T-cell (primary cell): ENCODE measurements at regions not wholly inside any gene's neighbourhood (a gene's known extent, or its start where the extent isn't known, plus 50 kb on each side); places are given as distances from the start of the nearest gene placed in this dataset.

Source experiments
- ATAC-seq, 4 experiments: fragments of 200-7000 bp in 3 of 4; fragments of 150-1000 bp in 1 of 4; cut with Tn5 transposase; replicated peaks in 1 of 4; 1 replicate in 3 of 4; 2 replicates in 1 of 4; pipeline ENCODE4 v1.10.0; 2021; ENCODE audit warnings: moderate library complexity in 3 of 4, mild to moderate bottlenecking in 2 of 4, moderate number of reproducible peaks in 1 of 4
- CTCF ChIA-PET, 2 donors: fragments of 300-600 bp; sonication (Branson Sonifier 250); formaldehyde crosslinking; loops; one replicate each; lab custom pipeline; 2022; ENCODE audit warnings: antibody characterized with exemption in 2 of 2; lab: Charles Lee
- POLR2A ChIA-PET, 2 donors: fragments of 300-600 bp; sonication (Branson Sonifier 250); formaldehyde crosslinking; loops; one replicate each; lab custom pipeline; 2022; ENCODE audit warnings: antibody characterized with exemption in 2 of 2; lab: Charles Lee
- DNase-seq, 35 experiments: peaks; one replicate each; pipeline versions ENCODE4 v3.0.0 to v3.0.0-alpha.2; 2013 to 2023
- H3K27ac ChIP-seq: one replicate; pipeline ENCODE4 v1.5.1; 2013; ENCODE audit warnings: low read length
- H3K27me3 ChIP-seq, 2 experiments: replicated peaks in 1 of 2; 1 replicate in 1 of 2; 2 replicates in 1 of 2; pipeline versions ENCODE4 v1.6.1 to v1.7.0; 2013; ENCODE audit warnings: low read length in 1 of 2, mixed read lengths in 1 of 2; ENCODE audit not compliant: control insufficient read depth in 2 of 2, insufficient read depth in 2 of 2; ENCODE audit errors: extremely low read depth in 1 of 2
- H3K36me3 ChIP-seq, 2 donors: 1 replicate in 1 of 2; 2 replicates in 1 of 2; pipeline versions ENCODE4 v1.6.1 to v1.7.0; 2013; ENCODE audit warnings: low read length in 1 of 2; ENCODE audit not compliant: control insufficient read depth in 2 of 2, insufficient read depth in 1 of 2; ENCODE audit errors: extremely low read depth in 1 of 2
- H3K4me1 ChIP-seq, 2 experiments: 1 replicate in 1 of 2; 2 replicates in 1 of 2; pipeline versions ENCODE4 v1.6.1 to v1.7.0; 2013; ENCODE audit warnings: low read length in 2 of 2, mixed read lengths in 1 of 2; ENCODE audit not compliant: insufficient read depth in 2 of 2, control insufficient read depth in 1 of 2; ENCODE audit errors: extremely low read depth in 1 of 2
- H3K4me3 ChIP-seq, 2 donors: 1 replicate in 1 of 2; 2 replicates in 1 of 2; pipeline versions ENCODE4 v1.5.1 to v1.7.0; 2013; ENCODE audit warnings: mild to moderate bottlenecking in 2 of 2, low read length in 1 of 2, moderate library complexity in 1 of 2; ENCODE audit not compliant: control insufficient read depth in 1 of 2; ENCODE audit errors: extremely low read depth in 1 of 2
- H3K9me3 ChIP-seq: 2 replicates; pipeline ENCODE4 v1.7.0; 2013
- H3K27ac Mint-ChIP-seq, 2 donors: one replicate each; pipeline ENCODE4 v1.8.0; 2020 to 2021; ENCODE audit warnings: mild to moderate bottlenecking in 2 of 2, mixed read lengths in 2 of 2
- H3K27me3 Mint-ChIP-seq, 2 donors: one replicate each; pipeline ENCODE4 v1.8.0; 2021 to 2022; ENCODE audit warnings: mixed read lengths in 2 of 2
- H3K36me3 Mint-ChIP-seq: one replicate; pipeline ENCODE4 v1.8.0; 2021; ENCODE audit warnings: mixed read lengths
- H3K4me1 Mint-ChIP-seq, 3 donors: one replicate each; pipeline ENCODE4 v1.8.0; 2020 to 2022; ENCODE audit warnings: mixed read lengths in 3 of 3, mild to moderate bottlenecking in 1 of 3
- H3K4me3 Mint-ChIP-seq, 3 donors: one replicate each; pipeline ENCODE4 v1.8.0; 2020 to 2022; ENCODE audit warnings: mild to moderate bottlenecking in 3 of 3, mixed read lengths in 3 of 3, moderate library complexity in 3 of 3
- H3K9me3 Mint-ChIP-seq, 3 donors: one replicate each; pipeline ENCODE4 v1.8.0; 2020 to 2022; ENCODE audit warnings: mixed read lengths in 3 of 3
- WGBS: methylation state at CpG from one replicate; pipeline ENCODE4 v1.1.5; 2013; ENCODE audit warnings: missing lambda C conversion rate; ENCODE audit not compliant: insufficient coverage; 5-methylcytosine and 5-hydroxymethylcytosine counted together

DNA sequence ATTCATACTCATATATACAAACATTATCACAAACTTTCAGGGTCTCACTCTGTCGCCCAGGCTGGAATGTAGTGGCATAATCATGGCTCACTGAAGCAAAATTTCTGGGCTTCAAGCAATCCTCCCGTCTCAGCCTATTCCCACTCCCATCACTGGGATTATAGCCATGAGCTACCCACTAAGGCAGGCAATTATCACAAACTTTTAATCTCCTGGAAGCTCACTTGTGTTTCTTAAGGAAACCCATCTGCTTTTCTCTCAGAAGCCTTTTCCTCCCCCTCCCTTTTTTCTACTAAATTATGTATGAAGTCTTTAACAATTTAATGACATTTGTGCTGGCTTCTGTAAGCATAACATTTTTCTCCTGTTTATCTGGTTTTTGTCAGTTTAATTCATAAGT, 170.5 kb downstream of the AREG start:
- DNase-seq (no peak), ATAC-seq (no peak)
- H3K9me3 ChIP-seq, result no peaks in the 10 kb centered on the region
- H3K27me3 Mint-ChIP-seq, result no peaks in the 10 kb centered on the region
- H3K27me3 ChIP-seq, result no peaks in the 10 kb centered on the region
- H3K4me1 Mint-ChIP-seq, result peaks cover 0 to 1% (median 0%) of the 10 kb centered on the region in 3 donors
- no peak overlapping the region for H3K27ac Mint-ChIP-seq
- H3K4me3 ChIP-seq, result no peak overlapping the region
- H3K9me3 Mint-ChIP-seq, result peaks cover 0 to 3% (median 0%) of the 10 kb centered on the region in 3 donors
- no peak overlapping the region for H3K4me3 Mint-ChIP-seq
- H3K27ac ChIP-seq, result no peak overlapping the region
- H3K36me3 Mint-ChIP-seq, result no peaks in the 10 kb centered on the region
- CTCF ChIA-PET, result interaction anchor here (0.5 to 1.2 kb wide), 3 partner anchors 10 to 1359 kb away, joined by 4 to 7 read pairs (median 6); no protein-coding TSS in a partner anchor
- POLR2A ChIA-PET, result no interaction called here
- WGBS, result 78% methylated on average over 2 of the region's 2 CpGs
- H3K36me3 ChIP-seq, result no peaks in the 10 kb centered on the region
- no peaks in the 10 kb centered on the region for H3K4me1 ChIP-seq

GRCh38 chr4:74618166-74618565, 173.2 kb downstream of the AREG start:
- Histone ChIP-seq H3K27me3 (no peaks in the 10 kb centered on the region), H3K4me1 (no peaks in the 10 kb centered on the region), H3K4me3 (no peak overlapping the region), H3K36me3 (no peaks in the 10 kb centered on the region), H3K27ac (no peak overlapping the region), H3K9me3 (no peaks in the 10 kb centered on the region)
- WGBS, result no CpG with 5 or more reads among the region's 1 CpG
- H3K4me1 Mint-ChIP-seq, result peaks cover 1 to 3% (median 1%) of the 10 kb centered on the region in 3 donors
- DNase-seq (no peak), ATAC-seq (no peak)
- no peak overlapping the region for H3K4me3 Mint-ChIP-seq
- CTCF ChIA-PET, result no interaction called here
- H3K9me3 Mint-ChIP-seq, result peaks cover 0 to 3% (median 0%) of the 10 kb centered on the region in 3 donors
- peaks cover 0 to under 1% of the 10 kb centered on the region in 2 donors for H3K27me3 Mint-ChIP-seq
- no peaks in the 10 kb centered on the region for H3K36me3 Mint-ChIP-seq
- POLR2A ChIA-PET, result no interaction called here
- no peak overlapping the region for H3K27ac Mint-ChIP-seq

GRCh38 chr4:74618659-74619058, 173.7 kb downstream of the AREG start:
- ATAC-seq (no peak), DNase-seq (no peak)
- WGBS, result 58% methylated on average over 1 of the region's 1 CpG
- no peak overlapping the region for H3K27ac ChIP-seq
- no peaks in the 10 kb centered on the region for H3K4me1 ChIP-seq
- H3K9me3 Mint-ChIP-seq, result peaks cover 0 to 3% (median 0%) of the 10 kb centered on the region in 3 donors
- POLR2A ChIA-PET, result no interaction called here
- CTCF ChIA-PET, result no interaction called here
- no peaks in the 10 kb centered on the region for H3K36me3 ChIP-seq
- no peak overlapping the region for H3K4me3 ChIP-seq
- no peaks in the 10 kb centered on the region for H3K9me3 ChIP-seq
- peaks cover 1 to 8% (median 4%) of the 10 kb centered on the region in 3 donors for H3K4me1 Mint-ChIP-seq
- no peak overlapping the region for H3K27ac Mint-ChIP-seq
- H3K4me3 Mint-ChIP-seq, result no peak overlapping the region
- peaks cover 0 to 3% of the 10 kb centered on the region in 2 donors for H3K27me3 Mint-ChIP-seq
- no peaks in the 10 kb centered on the region for H3K27me3 ChIP-seq
- no peaks in the 10 kb centered on the region for H3K36me3 Mint-ChIP-seq

DNA sequence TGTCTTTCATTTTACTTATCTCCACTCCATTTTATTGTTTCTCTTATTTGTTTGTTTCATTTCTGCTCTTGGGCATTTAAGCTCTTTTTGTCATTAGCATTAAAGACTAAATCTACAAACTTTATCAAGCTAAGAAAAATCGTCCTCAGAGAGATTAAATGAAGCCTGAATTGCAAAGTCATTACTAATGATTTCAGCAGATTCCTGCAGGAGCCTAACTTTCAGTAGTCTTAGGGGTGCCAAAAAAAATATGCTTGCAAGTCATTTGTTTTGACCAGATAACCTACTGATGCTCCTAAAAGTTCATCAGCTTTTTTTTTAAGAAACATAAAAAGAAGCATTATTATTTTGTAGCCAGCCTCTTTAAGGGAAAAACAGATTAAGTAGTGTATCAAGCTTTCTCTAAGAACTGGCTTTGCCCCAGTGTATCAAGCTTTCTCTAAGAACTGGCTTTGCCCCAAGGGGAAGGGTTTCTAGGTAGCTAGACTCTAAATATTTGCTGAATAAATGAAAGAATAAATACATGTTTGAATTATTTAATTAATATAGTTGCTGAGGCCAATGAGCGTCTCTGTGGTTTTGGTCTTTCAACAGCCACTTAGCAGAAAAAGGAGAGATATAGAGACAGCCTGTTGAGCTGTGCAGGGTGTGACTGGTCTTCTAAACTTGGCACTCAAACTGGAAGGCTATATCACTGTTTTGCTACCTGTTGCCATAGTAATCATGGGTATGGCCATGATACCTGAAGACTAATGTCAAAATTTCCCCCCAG, 174.2 kb downstream of the BTC start:
- Mint-ChIP-seq H3K36me3 (no peaks in the 10 kb centered on the region), H3K27ac (no peak overlapping the region), H3K9me3 (peaks cover 0 to 3% (median 0%) of the 10 kb centered on the region in 3 donors), H3K27me3 (peaks cover 0 to 3% of the 10 kb centered on the region in 2 donors), H3K4me1 (peaks cover 13 to 20% (median 13%) of the 10 kb centered on the region in 3 donors), H3K4me3 (no peak overlapping the region)
- Histone ChIP-seq H3K27ac (no peak overlapping the region), H3K9me3 (no peaks in the 10 kb centered on the region), H3K36me3 (no peaks in the 10 kb centered on the region), H3K4me1 (peaks cover 0 to under 1% of the 10 kb centered on the region in 2 experiments), H3K4me3 (no peak overlapping the region), H3K27me3 (no peaks in the 10 kb centered on the region)
- no peak for DNase-seq
- 100% methylated on average over 1 of the region's 2 CpGs for WGBS
- ATAC-seq, result no peak
- ChIA-PET POLR2A (interaction anchor here in 1 of 2 donors (0.7 kb wide), 1 partner anchor 9 kb away, joined by 4 read pairs; no protein-coding TSS in a partner anchor), CTCF (interaction anchor here in 1 of 2 donors (0.5 to 0.8 kb wide), 2 partner anchors 31 to 243 kb away, joined by 3 to 5 read pairs; no protein-coding TSS in a partner anchor)

DNA sequence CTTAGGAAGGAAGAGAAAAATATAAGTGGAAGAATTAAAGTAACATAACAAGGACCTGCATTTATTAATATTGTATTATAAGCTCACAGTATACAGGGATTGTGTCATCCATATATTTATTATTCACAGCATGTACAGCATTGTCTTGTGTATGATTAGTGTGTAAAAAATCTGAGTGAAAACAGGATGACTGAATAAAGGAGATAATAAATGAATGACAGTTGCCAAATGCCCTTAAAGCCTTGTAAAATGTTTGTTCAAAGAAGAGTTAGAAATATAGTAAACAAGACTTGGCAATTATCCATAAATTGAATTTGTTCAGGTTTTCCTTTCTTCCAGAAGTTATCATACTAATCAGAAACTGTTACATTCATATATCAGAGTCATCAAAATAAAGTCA, 172.7 kb downstream of the BTC start:
- Mint-ChIP-seq H3K36me3 (no peaks in the 10 kb centered on the region), H3K4me3 (no peak overlapping the region), H3K27ac (no peak overlapping the region), H3K27me3 (peaks cover 0 to 3% of the 10 kb centered on the region in 2 donors), H3K4me1 (peaks cover 22 to 32% (median 23%) of the 10 kb centered on the region in 3 donors), H3K9me3 (peaks cover 0 to 3% (median 0%) of the 10 kb centered on the region in 3 donors)
- Histone ChIP-seq H3K36me3 (no peaks in the 10 kb centered on the region), H3K9me3 (no peaks in the 10 kb centered on the region), H3K4me1 (peaks cover 0 to 14% of the 10 kb centered on the region in 2 experiments), H3K27ac (no peak overlapping the region), H3K4me3 (no peak overlapping the region), H3K27me3 (no peaks in the 10 kb centered on the region)
- ChIA-PET POLR2A (no interaction called here), CTCF (interaction anchor here in 1 of 2 donors (2.4 kb wide), 1 partner anchor 245 kb away, joined by 17 read pairs; no protein-coding TSS in a partner anchor)
- DNase-seq (no peak), ATAC-seq (no peak)

DNA sequence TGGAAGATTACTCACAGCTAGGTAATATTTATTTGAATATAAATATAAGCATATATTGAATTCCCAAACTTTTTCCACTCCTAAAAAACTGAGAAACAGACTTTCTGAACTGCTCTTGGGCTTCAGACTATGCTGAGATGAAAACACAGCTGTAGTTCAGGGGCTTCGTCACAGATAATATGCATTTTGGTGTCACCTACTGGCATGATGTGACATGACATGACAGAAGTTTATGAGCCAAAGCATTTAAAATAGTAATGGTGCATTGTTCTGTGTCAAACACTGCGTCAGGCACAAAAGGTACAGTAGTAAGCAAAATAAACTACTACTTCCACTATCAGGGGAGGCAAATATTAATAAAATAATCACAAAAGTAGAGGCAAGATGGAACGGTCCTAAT, 171.3 kb downstream of the BTC start:
- Mint-ChIP-seq H3K27me3 (peaks cover 0 to 3% of the 10 kb centered on the region in 2 donors), H3K4me1 (peaks cover 22 to 35% (median 23%) of the 10 kb centered on the region in 3 donors), H3K9me3 (no peaks in the 10 kb centered on the region), H3K27ac (no peak overlapping the region), H3K36me3 (no peaks in the 10 kb centered on the region), H3K4me3 (no peak overlapping the region)
- Histone ChIP-seq H3K4me3 (no peak overlapping the region), H3K9me3 (no peaks in the 10 kb centered on the region), H3K27me3 (no peaks in the 10 kb centered on the region), H3K36me3 (no peaks in the 10 kb centered on the region), H3K4me1 (peaks cover 0 to 14% of the 10 kb centered on the region in 2 experiments), H3K27ac (no peak overlapping the region)
- POLR2A ChIA-PET, result no interaction called here
- CTCF ChIA-PET, result interaction anchor here (0.6 to 2.4 kb wide), 9 partner anchors 8 to 394 kb away, joined by 3 to 17 read pairs (median 4); partner anchors contain the start of gene AREG (in 1 of the 2)
- DNase-seq (peak in 8 of 35 experiments; percentile 0 to 51 (median 4)), ATAC-seq (peak in 3 of 4 experiments; percentile 35 to 69 (median 53))
- WGBS, result 33% methylated on average over 2 of the region's 3 CpGs
